ENCODE measurements at regions not wholly inside any gene's neighbourhood (a gene's known extent, or its start where the extent isn't known, plus 50 kb on each side); places are given as distances from the start of the nearest gene placed in this dataset.

DNA sequence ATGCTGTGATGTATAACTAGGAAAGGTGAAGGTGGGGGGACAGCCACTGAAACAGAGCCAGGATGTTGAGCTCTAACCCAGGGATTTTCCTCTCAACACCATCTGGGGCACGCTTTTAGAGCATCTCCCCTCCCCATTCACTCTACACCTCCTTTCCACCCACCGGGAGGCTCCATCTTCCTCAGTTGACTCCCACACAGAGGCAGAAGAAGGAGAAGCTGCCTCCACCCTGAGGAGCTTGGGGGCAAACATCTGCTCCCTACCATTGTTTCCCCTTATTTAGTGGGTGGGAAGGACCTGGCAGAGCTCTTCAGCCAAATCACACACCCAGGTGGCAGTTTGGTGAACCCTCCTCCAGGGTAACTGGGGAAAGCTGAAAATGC, 50.0 kb upstream of the ADA2 start:
- TF ChIP-seq, protein P1, sequence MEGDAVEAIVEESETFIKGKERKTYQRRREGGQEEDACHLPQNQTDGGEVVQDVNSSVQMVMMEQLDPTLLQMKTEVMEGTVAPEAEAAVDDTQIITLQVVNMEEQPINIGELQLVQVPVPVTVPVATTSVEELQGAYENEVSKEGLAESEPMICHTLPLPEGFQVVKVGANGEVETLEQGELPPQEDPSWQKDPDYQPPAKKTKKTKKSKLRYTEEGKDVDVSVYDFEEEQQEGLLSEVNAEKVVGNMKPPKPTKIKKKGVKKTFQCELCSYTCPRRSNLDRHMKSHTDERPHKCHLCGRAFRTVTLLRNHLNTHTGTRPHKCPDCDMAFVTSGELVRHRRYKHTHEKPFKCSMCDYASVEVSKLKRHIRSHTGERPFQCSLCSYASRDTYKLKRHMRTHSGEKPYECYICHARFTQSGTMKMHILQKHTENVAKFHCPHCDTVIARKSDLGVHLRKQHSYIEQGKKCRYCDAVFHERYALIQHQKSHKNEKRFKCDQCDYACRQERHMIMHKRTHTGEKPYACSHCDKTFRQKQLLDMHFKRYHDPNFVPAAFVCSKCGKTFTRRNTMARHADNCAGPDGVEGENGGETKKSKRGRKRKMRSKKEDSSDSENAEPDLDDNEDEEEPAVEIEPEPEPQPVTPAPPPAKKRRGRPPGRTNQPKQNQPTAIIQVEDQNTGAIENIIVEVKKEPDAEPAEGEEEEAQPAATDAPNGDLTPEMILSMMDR (IDR thresholded peaks at IDR 0.05; ENCODE audit: low read length): no peak
- no peak for TF ChIP-seq EZH2 (IDR thresholded peaks at IDR 0.05; ENCODE audit: borderline replicate concordance, low read length)
